ENCODE measurements at regions not wholly inside any gene's neighbourhood (a gene's known extent, or its start where the extent isn't known, plus 50 kb on each side); places are given as distances from the start of the nearest gene placed in this dataset.

- no peak for DNase-seq
- WGBS, 2 experiments (ENCODE audit: low coverage in 1 of 2, low lambda C conversion rate in 2 of 2, missing lambda C conversion rate in 2 of 2): 19 to 20% methylated on average over 4 of the region's 4 CpGs
- in situ Hi-C loops (cut with MboI): no loop called here
Observed at GRCh38 chr10:125575843-125576242, 107.1 kb downstream of the TEX36 start.

GRCh38 chr10:125568156-125568555 is 114.8 kb downstream of the TEX36 start:
- TF ChIP-seq EZH2phosphoT487 (IDR thresholded peaks at IDR 0.05; ENCODE audit: insufficient read depth, low read depth) (no peak), EZH2 (IDR thresholded peaks at IDR 0.05; ENCODE audit: insufficient read depth, poor library complexity, severe bottlenecking) (no peak)
- H3K9me2 ChIP-seq (ENCODE audit: insufficient read depth): no peaks in the 10 kb centered on the region
- no peak overlapping the region for H3K9ac ChIP-seq
- H3K4me1 ChIP-seq (ENCODE audit: insufficient read depth): no peaks in the 10 kb centered on the region
- H2AFZ ChIP-seq: no peak overlapping the region
- H3K79me2 ChIP-seq (ENCODE audit: insufficient read depth): no peaks in the 10 kb centered on the region
- H3K9me3 ChIP-seq (ENCODE audit: low read depth): no peaks in the 10 kb centered on the region
- H3K27me3 ChIP-seq (replicated peaks; ENCODE audit: insufficient read depth): 0 out of 2 replicates have a peak, but pooled peaks cover 15% of the 10 kb centered on the region
- H3K36me3 ChIP-seq (ENCODE audit: low read depth): no peaks in the 10 kb centered on the region
- no peaks in the 10 kb centered on the region for H3F3A ChIP-seq (ENCODE audit: insufficient read depth)
- WGBS, 2 experiments (ENCODE audit: low coverage in 1 of 2, low lambda C conversion rate in 2 of 2, missing lambda C conversion rate in 2 of 2): 57 to 64% methylated on average over 4 of the region's 4 CpGs
- H3K4me2 ChIP-seq (ENCODE audit: unreplicated experiment): no peak overlapping the region
- in situ Hi-C loops (cut with MboI): no loop called here
- no peak for DNase-seq
- H3K27ac ChIP-seq: no peak overlapping the region
- H4K20me1 ChIP-seq (ENCODE audit: insufficient read depth): no peaks in the 10 kb centered on the region
- H3K4me3 ChIP-seq: no peak overlapping the region

More at GRCh38 chr10:125575843-125576242, 107.1 kb downstream of the TEX36 start:
- Histone ChIP-seq H3F3A (ENCODE audit: insufficient read depth) (no peaks in the 10 kb centered on the region), H3K9me2 (ENCODE audit: insufficient read depth) (no peaks in the 10 kb centered on the region), H3K4me1 (ENCODE audit: insufficient read depth) (no peaks in the 10 kb centered on the region), H3K36me3 (ENCODE audit: low read depth) (no peaks in the 10 kb centered on the region), H4K20me1 (ENCODE audit: insufficient read depth) (no peaks in the 10 kb centered on the region), H3K27me3 (replicated peaks; ENCODE audit: insufficient read depth) (0 out of 2 replicates have a peak, but pooled peaks cover 4% of the 10 kb centered on the region), H3K79me2 (ENCODE audit: insufficient read depth) (no peaks in the 10 kb centered on the region), H3K9me3 (ENCODE audit: low read depth) (no peaks in the 10 kb centered on the region), H3K27ac (no peak overlapping the region), H2AFZ (no peak overlapping the region), H3K4me3 (no peak overlapping the region), H3K4me2 (ENCODE audit: unreplicated experiment) (no peak overlapping the region), H3K9ac (no peak overlapping the region)
- TF ChIP-seq EZH2phosphoT487 (IDR thresholded peaks at IDR 0.05; ENCODE audit: insufficient read depth, low read depth): no peak
- TF ChIP-seq EZH2 (IDR thresholded peaks at IDR 0.05; ENCODE audit: insufficient read depth, poor library complexity, severe bottlenecking): no peak

GRCh38 chr10:125567529-125567928 is 115.4 kb downstream of the TEX36 start:
- no peaks in the 10 kb centered on the region for H3K9me2 ChIP-seq (ENCODE audit: insufficient read depth)
- no peak overlapping the region for H3K4me2 ChIP-seq (ENCODE audit: unreplicated experiment)
- no peak overlapping the region for H3K27ac ChIP-seq
- H2AFZ ChIP-seq: no peak overlapping the region
- H4K20me1 ChIP-seq (ENCODE audit: insufficient read depth): no peaks in the 10 kb centered on the region
- H3F3A ChIP-seq (ENCODE audit: insufficient read depth): no peaks in the 10 kb centered on the region
- no peak overlapping the region for H3K4me3 ChIP-seq
- no peak overlapping the region for H3K9ac ChIP-seq
- DNase-seq: no peak
- no peaks in the 10 kb centered on the region for H3K79me2 ChIP-seq (ENCODE audit: insufficient read depth)
- no peaks in the 10 kb centered on the region for H3K4me1 ChIP-seq (ENCODE audit: insufficient read depth)
- WGBS, 2 experiments (ENCODE audit: low coverage in 1 of 2, low lambda C conversion rate in 2 of 2, missing lambda C conversion rate in 2 of 2): 14 to 16% methylated on average over 6 of the region's 6 CpGs
- TF ChIP-seq EZH2phosphoT487 (IDR thresholded peaks at IDR 0.05; ENCODE audit: insufficient read depth, low read depth): no peak
- no peak for TF ChIP-seq EZH2 (IDR thresholded peaks at IDR 0.05; ENCODE audit: insufficient read depth, poor library complexity, severe bottlenecking)
- in situ Hi-C loops (cut with MboI): no loop called here
- 0 out of 2 replicates have a peak, but pooled peaks cover 15% of the 10 kb centered on the region for H3K27me3 ChIP-seq (replicated peaks; ENCODE audit: insufficient read depth)
- no peaks in the 10 kb centered on the region for H3K9me3 ChIP-seq (ENCODE audit: low read depth)
- no peaks in the 10 kb centered on the region for H3K36me3 ChIP-seq (ENCODE audit: low read depth)

GRCh38 chr10:125565046-125565445 is 117.9 kb downstream of the TEX36 start:
- DNase-seq: peak; percentile 6

GRCh38 chr10:125564570-125564969 is 118.4 kb downstream of the TEX36 start:
- Histone ChIP-seq H3K4me2 (ENCODE audit: unreplicated experiment) (no peak overlapping the region), H3K9me2 (ENCODE audit: insufficient read depth) (no peaks in the 10 kb centered on the region), H3F3A (ENCODE audit: insufficient read depth) (no peaks in the 10 kb centered on the region), H3K27ac (no peak overlapping the region), H3K36me3 (ENCODE audit: low read depth) (no peaks in the 10 kb centered on the region), H3K79me2 (ENCODE audit: insufficient read depth) (no peaks in the 10 kb centered on the region), H3K9me3 (ENCODE audit: low read depth) (no peaks in the 10 kb centered on the region), H3K9ac (no peak overlapping the region), H2AFZ (no peak overlapping the region), H3K27me3 (replicated peaks; ENCODE audit: insufficient read depth) (0 out of 2 replicates have a peak, but pooled peaks cover 11% of the 10 kb centered on the region), H3K4me1 (ENCODE audit: insufficient read depth) (no peaks in the 10 kb centered on the region), H3K4me3 (no peak overlapping the region), H4K20me1 (ENCODE audit: insufficient read depth) (no peaks in the 10 kb centered on the region)
- in situ Hi-C loops (cut with MboI): no loop called here
- TF ChIP-seq EZH2 (IDR thresholded peaks at IDR 0.05; ENCODE audit: insufficient read depth, poor library complexity, severe bottlenecking) (no peak), EZH2phosphoT487 (IDR thresholded peaks at IDR 0.05; ENCODE audit: insufficient read depth, low read depth) (no peak)
- DNase-seq: no peak
- WGBS, 2 experiments (ENCODE audit: low coverage in 1 of 2, low lambda C conversion rate in 2 of 2, missing lambda C conversion rate in 2 of 2): 40 to 52% methylated on average over 3 of the region's 3 CpGs

More at GRCh38 chr10:125565046-125565445, 117.9 kb downstream of the TEX36 start:
- H3K27me3 ChIP-seq (replicated peaks; ENCODE audit: insufficient read depth): 0 out of 2 replicates have a peak, but pooled peaks cover 11% of the 10 kb centered on the region
- H3K36me3 ChIP-seq (ENCODE audit: low read depth): no peaks in the 10 kb centered on the region
- in situ Hi-C loops (cut with MboI): no loop called here
- H3K4me2 ChIP-seq (ENCODE audit: unreplicated experiment): no peak overlapping the region
- no peak overlapping the region for H2AFZ ChIP-seq
- no peaks in the 10 kb centered on the region for H3F3A ChIP-seq (ENCODE audit: insufficient read depth)
- H3K79me2 ChIP-seq (ENCODE audit: insufficient read depth): no peaks in the 10 kb centered on the region
- H3K9ac ChIP-seq: no peak overlapping the region
- no peak overlapping the region for H3K27ac ChIP-seq
- H3K4me3 ChIP-seq: no peak overlapping the region
- H3K4me1 ChIP-seq (ENCODE audit: insufficient read depth): no peaks in the 10 kb centered on the region
- 11 to 12% methylated on average over 6 of the region's 6 CpGs for WGBS, 2 experiments (ENCODE audit: low coverage in 1 of 2, low lambda C conversion rate in 2 of 2, missing lambda C conversion rate in 2 of 2)
- no peak for TF ChIP-seq EZH2phosphoT487 (IDR thresholded peaks at IDR 0.05; ENCODE audit: insufficient read depth, low read depth)
- TF ChIP-seq EZH2 (IDR thresholded peaks at IDR 0.05; ENCODE audit: insufficient read depth, poor library complexity, severe bottlenecking): no peak
- H3K9me3 ChIP-seq (ENCODE audit: low read depth): no peaks in the 10 kb centered on the region
- H4K20me1 ChIP-seq (ENCODE audit: insufficient read depth): no peaks in the 10 kb centered on the region
- H3K9me2 ChIP-seq (ENCODE audit: insufficient read depth): no peaks in the 10 kb centered on the region
